HUES64 (cell line): ENCODE measurements at regions not wholly inside any gene's neighbourhood (a gene's known extent, or its start where the extent isn't known, plus 50 kb on each side); places are given as distances from the start of the nearest gene placed in this dataset.

Source experiments
- H3K27ac ChIP-seq: 2 replicates; pipeline ENCODE4 v1.7.0; 2013; ENCODE audit warnings: low read depth, low read length, inconsistent platforms
- H3K27me3 ChIP-seq: 2 replicates; pipeline ENCODE4 v1.6.1; 2013; ENCODE audit warnings: mild to moderate bottlenecking, low read length; ENCODE audit not compliant: insufficient read depth
- H3K36me3 ChIP-seq: 2 replicates; pipeline ENCODE4 v1.6.1; 2013; ENCODE audit warnings: mild to moderate bottlenecking, low read length; ENCODE audit not compliant: insufficient read depth
- H3K4me1 ChIP-seq: 2 replicates; pipeline ENCODE4 v1.6.1; 2013; ENCODE audit warnings: mild to moderate bottlenecking, low read length, moderate library complexity; ENCODE audit not compliant: insufficient read depth
- H3K4me3 ChIP-seq: 2 replicates; pipeline ENCODE4 v1.5.1; 2013; ENCODE audit warnings: mild to moderate bottlenecking, low read length, moderate library complexity
- H3K9ac ChIP-seq: 2 replicates; pipeline ENCODE4 v1.6.1; 2013; ENCODE audit warnings: mild to moderate bottlenecking, low read depth, low read length
- H3K9me3 ChIP-seq: 2 replicates; pipeline ENCODE4 v1.6.1; 2013; ENCODE audit warnings: low read depth, low read length; ENCODE audit not compliant: insufficient read depth
- WGBS: fragments of 150-250, 120-280 bp; methylation state at CpG from one replicate; pipeline ENCODE4 v1.1.7; 2013; ENCODE audit warnings: missing lambda C conversion rate; 5-methylcytosine and 5-hydroxymethylcytosine counted together

- Histone ChIP-seq H3K27me3 (no peaks in the 10 kb centered on the region), H3K27ac (no peak overlapping the region), H3K9ac (no peak overlapping the region), H3K4me3 (no peak overlapping the region), H3K4me1 (peaks cover 18% of the 10 kb centered on the region), H3K36me3 (no peaks in the 10 kb centered on the region), H3K9me3 (no peaks in the 10 kb centered on the region)
- WGBS, result 100% methylated on average over 1 of the region's 2 CpGs
Observed at GRCh38 chr12:76688631-76689030, 75.3 kb upstream of the ZDHHC17 start.

GRCh38 chr12:76690921-76691700 is 72.8 kb upstream of the ZDHHC17 start:
- Histone ChIP-seq H3K36me3 (no peaks in the 10 kb centered on the region), H3K9ac (no peak overlapping the region), H3K4me3 (no peak overlapping the region), H3K27me3 (no peaks in the 10 kb centered on the region), H3K27ac (no peak overlapping the region), H3K9me3 (no peaks in the 10 kb centered on the region), H3K4me1 (peaks cover 18% of the 10 kb centered on the region; the same call in 1 of the 2 replicates)
- 98% methylated on average over 5 of the region's 6 CpGs for WGBS

- 92% methylated on average over 3 of the region's 3 CpGs for WGBS
- Histone ChIP-seq H3K36me3 (no peaks in the 10 kb centered on the region), H3K4me1 (peaks cover 22% of the 10 kb centered on the region; the same call in 1 of the 2 replicates), H3K27me3 (no peaks in the 10 kb centered on the region), H3K9ac (no peak overlapping the region), H3K9me3 (no peaks in the 10 kb centered on the region), H3K4me3 (no peak overlapping the region), H3K27ac (no peak overlapping the region)
Observed at GRCh38 chr12:76692846-76693245, 71.1 kb upstream of the ZDHHC17 start.

- H3K9me3 ChIP-seq, result no peaks in the 10 kb centered on the region
- no peak overlapping the region for H3K4me3 ChIP-seq
- H3K4me1 ChIP-seq, result peaks cover 33% of the 10 kb centered on the region
- no peaks in the 10 kb centered on the region for H3K27me3 ChIP-seq
- 96% methylated on average over 7 of the region's 7 CpGs for WGBS
- H3K27ac ChIP-seq, result no peak overlapping the region
- H3K36me3 ChIP-seq, result no peaks in the 10 kb centered on the region
- H3K9ac ChIP-seq, result no peak overlapping the region
Observed at GRCh38 chr12:76694369-76694768, 69.5 kb upstream of the ZDHHC17 start.

- no peaks in the 10 kb centered on the region for H3K36me3 ChIP-seq
Observed at GRCh38 chr12:76696186-76696585, 67.7 kb upstream of the ZDHHC17 start.

GRCh38 chr12:76697849-76698248 is 66.1 kb upstream of the ZDHHC17 start:
- no peak overlapping the region for H3K27ac ChIP-seq
- no peak overlapping the region for H3K4me3 ChIP-seq
- H3K27me3 ChIP-seq, result no peaks in the 10 kb centered on the region
- H3K9ac ChIP-seq, result no peak overlapping the region
- peaks cover 29% of the 10 kb centered on the region for H3K4me1 ChIP-seq
- no peaks in the 10 kb centered on the region for H3K9me3 ChIP-seq
- 87% methylated on average over 2 of the region's 3 CpGs for WGBS
- no peaks in the 10 kb centered on the region for H3K36me3 ChIP-seq

More at GRCh38 chr12:76696186-76696585, 67.7 kb upstream of the ZDHHC17 start:
- WGBS, result 92% methylated on average over 4 of the region's 4 CpGs
- Histone ChIP-seq H3K27me3 (no peaks in the 10 kb centered on the region), H3K4me1 (peaks cover 34% of the 10 kb centered on the region), H3K9ac (no peak overlapping the region), H3K9me3 (no peaks in the 10 kb centered on the region), H3K4me3 (no peak overlapping the region), H3K27ac (no peak overlapping the region)

- 87% methylated on average over 1 of the region's 1 CpG for WGBS
- Histone ChIP-seq H3K4me1 (peaks cover 25% of the 10 kb centered on the region), H3K27me3 (no peaks in the 10 kb centered on the region), H3K9me3 (no peaks in the 10 kb centered on the region), H3K4me3 (no peak overlapping the region), H3K36me3 (no peaks in the 10 kb centered on the region), H3K9ac (no peak overlapping the region), H3K27ac (no peak overlapping the region)
Observed at GRCh38 chr12:76698316-76698715, 65.6 kb upstream of the ZDHHC17 start.

- Histone ChIP-seq H3K4me1 (peaks cover 23% of the 10 kb centered on the region), H3K4me3 (no peak overlapping the region), H3K27ac (no peak overlapping the region), H3K9me3 (no peaks in the 10 kb centered on the region), H3K36me3 (no peaks in the 10 kb centered on the region), H3K27me3 (no peaks in the 10 kb centered on the region), H3K9ac (no peak overlapping the region)
- 30% methylated on average over 7 of the region's 7 CpGs for WGBS
Observed at GRCh38 chr12:76698966-76699365, 64.9 kb upstream of the ZDHHC17 start.

GRCh38 chr12:76701690-76702089 is 62.2 kb upstream of the ZDHHC17 start:
- Histone ChIP-seq H3K4me1 (peaks cover 23% of the 10 kb centered on the region), H3K27ac (no peak overlapping the region), H3K36me3 (no peaks in the 10 kb centered on the region), H3K27me3 (no peaks in the 10 kb centered on the region), H3K9ac (no peak overlapping the region), H3K4me3 (no peak overlapping the region), H3K9me3 (no peaks in the 10 kb centered on the region)
- WGBS, result 83% methylated on average over 1 of the region's 1 CpG

GRCh38 chr12:76702946-76703345 is 61.0 kb upstream of the ZDHHC17 start:
- WGBS, result 93% methylated on average over 3 of the region's 4 CpGs
- Histone ChIP-seq H3K9me3 (no peaks in the 10 kb centered on the region), H3K36me3 (no peaks in the 10 kb centered on the region), H3K27me3 (no peaks in the 10 kb centered on the region), H3K27ac (no peak overlapping the region), H3K4me1 (peaks cover 15% of the 10 kb centered on the region), H3K4me3 (no peak overlapping the region), H3K9ac (no peak overlapping the region)

- Histone ChIP-seq H3K27ac (no peak overlapping the region), H3K36me3 (no peaks in the 10 kb centered on the region), H3K27me3 (no peaks in the 10 kb centered on the region), H3K4me1 (no peaks in the 10 kb centered on the region), H3K9ac (no peak overlapping the region), H3K9me3 (no peaks in the 10 kb centered on the region), H3K4me3 (no peak overlapping the region)
- 69% methylated on average over 2 of the region's 2 CpGs for WGBS
Observed at GRCh38 chr12:76704693-76705092, 59.2 kb upstream of the ZDHHC17 start.

- Histone ChIP-seq H3K27me3 (no peaks in the 10 kb centered on the region), H3K4me3 (no peak overlapping the region), H3K27ac (no peak overlapping the region), H3K4me1 (no peaks in the 10 kb centered on the region), H3K36me3 (no peaks in the 10 kb centered on the region), H3K9me3 (no peaks in the 10 kb centered on the region), H3K9ac (no peak overlapping the region)
Observed at GRCh38 chr12:76706101-76706500, 57.8 kb upstream of the ZDHHC17 start.
